ENCODE measurements at regions not wholly inside any gene's neighbourhood (a gene's known extent, or its start where the extent isn't known, plus 50 kb on each side); places are given as distances from the start of the nearest gene placed in this dataset.
"Not testable (repeated sequence)": the region's sequence is repeated elsewhere in the genome, so short reads cannot be mapped to it uniquely, and the experiment has no call there.

DNA sequence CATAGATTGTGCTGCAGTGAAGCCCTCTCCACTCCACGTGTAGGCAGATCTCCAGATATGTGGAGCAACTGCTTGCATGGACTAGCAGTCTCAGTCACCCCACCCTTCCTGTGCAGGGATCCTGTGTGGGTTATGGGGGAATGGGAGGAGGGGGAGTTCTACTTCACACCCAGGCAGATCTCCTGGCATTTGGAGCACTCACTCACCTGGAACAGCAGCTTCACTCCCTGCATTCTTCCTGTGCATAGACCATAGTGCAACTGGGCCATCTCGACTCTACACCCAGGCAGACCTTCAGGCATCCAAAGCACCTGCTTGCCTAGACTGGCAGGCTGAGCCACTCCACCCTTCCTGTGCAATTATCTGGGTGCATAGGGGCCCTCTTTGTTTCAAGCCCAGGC is 96.0 kb upstream of the PCED1B start:
- no peaks in the 10 kb centered on the region for H3K27me3 ChIP-seq
- peaks cover 3 to 10% of the 10 kb centered on the region in 2 donors for H3K4me1 ChIP-seq
- DNase-seq (no peak), ATAC-seq (no peak)
- no peak overlapping the region for H3K4me3 ChIP-seq
- H3K9me3 ChIP-seq, result no peaks in the 10 kb centered on the region
- H3K27ac ChIP-seq, result peak overlapping the region in 1 of 4 donors; percentile 17
- in situ Hi-C loops (cut with MboI; ENCODE audit: low sequenced_read_pairs in 4 of 4), result loop anchor here in 1 of 4 donors (25.0 kb wide), 1 partner anchor 821 kb away; no protein-coding TSS in a partner anchor
- H3K36me3 ChIP-seq, result no peaks in the 10 kb centered on the region
- no peak for TF ChIP-seq POLR2A (IDR thresholded peaks at IDR 0.05)
- TF ChIP-seq, protein P1, sequence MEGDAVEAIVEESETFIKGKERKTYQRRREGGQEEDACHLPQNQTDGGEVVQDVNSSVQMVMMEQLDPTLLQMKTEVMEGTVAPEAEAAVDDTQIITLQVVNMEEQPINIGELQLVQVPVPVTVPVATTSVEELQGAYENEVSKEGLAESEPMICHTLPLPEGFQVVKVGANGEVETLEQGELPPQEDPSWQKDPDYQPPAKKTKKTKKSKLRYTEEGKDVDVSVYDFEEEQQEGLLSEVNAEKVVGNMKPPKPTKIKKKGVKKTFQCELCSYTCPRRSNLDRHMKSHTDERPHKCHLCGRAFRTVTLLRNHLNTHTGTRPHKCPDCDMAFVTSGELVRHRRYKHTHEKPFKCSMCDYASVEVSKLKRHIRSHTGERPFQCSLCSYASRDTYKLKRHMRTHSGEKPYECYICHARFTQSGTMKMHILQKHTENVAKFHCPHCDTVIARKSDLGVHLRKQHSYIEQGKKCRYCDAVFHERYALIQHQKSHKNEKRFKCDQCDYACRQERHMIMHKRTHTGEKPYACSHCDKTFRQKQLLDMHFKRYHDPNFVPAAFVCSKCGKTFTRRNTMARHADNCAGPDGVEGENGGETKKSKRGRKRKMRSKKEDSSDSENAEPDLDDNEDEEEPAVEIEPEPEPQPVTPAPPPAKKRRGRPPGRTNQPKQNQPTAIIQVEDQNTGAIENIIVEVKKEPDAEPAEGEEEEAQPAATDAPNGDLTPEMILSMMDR (IDR thresholded peaks at IDR 0.05 in 4 of 5, conservative IDR thresholded peaks at IDR 0.05 in 1 of 5), result no peak
- intact Hi-C loops (cut with DNase I; ENCODE audit: low total_unique reads), result loop anchor here (1.0 kb wide), 1 partner anchor 641 kb away; no protein-coding TSS in a partner anchor

DNA sequence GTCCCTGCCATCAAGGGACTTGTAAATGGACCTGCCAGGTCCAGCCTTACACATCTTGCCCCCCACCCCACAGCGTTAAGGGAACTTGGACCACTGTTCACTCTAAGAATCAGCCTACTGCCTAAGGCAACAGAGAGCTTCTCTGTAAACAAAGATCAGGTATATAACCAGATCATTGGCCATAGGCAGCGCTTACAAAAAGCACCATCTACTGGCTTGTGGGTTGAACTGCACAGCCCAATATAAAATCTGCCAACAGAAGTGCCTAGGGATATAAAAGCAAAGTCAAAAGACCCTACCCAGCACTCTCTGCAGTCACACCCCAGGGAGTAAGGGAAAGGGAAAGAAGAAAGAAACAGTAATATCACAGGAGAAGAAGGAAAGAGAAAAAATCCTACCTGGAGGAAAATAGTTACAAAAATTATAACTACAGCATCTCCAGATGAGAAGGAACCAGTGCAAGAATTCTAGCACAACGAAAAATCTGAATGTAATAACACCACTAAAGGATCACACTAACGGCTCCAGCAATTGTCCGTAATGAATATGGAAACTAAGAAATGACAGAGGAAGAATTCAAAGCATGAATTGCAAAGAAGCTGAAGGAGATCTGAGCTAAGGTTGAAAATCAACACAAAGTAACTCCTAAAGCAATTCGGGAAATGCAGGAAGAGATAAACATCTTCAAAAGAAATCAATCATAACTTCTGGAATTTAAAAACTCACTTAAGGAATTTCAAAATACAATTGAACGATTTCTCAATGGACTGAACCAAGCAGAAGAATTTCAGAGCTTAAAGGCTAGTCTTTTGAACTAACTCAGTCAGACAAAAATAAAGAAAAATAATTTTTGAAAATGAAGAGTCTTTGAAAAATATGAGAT is 95.2 kb upstream of the PCED1B start:
- in situ Hi-C loops (cut with MboI; ENCODE audit: low sequenced_read_pairs in 4 of 4), result loop anchor here in 1 of 4 donors (25.0 kb wide), 1 partner anchor 822 kb away; no protein-coding TSS in a partner anchor
- DNase-seq (peak in 1 of 2 donors; percentile 36), ATAC-seq (peak; percentile 98 to 99)
- peaks cover 3 to 10% of the 10 kb centered on the region in 2 donors for H3K4me1 ChIP-seq
- no peak for TF ChIP-seq POLR2A (IDR thresholded peaks at IDR 0.05)
- TF ChIP-seq, protein P1 (IDR thresholded peaks at IDR 0.05 in 4 of 5, conservative IDR thresholded peaks at IDR 0.05 in 1 of 5), result peak; percentile 73 to 85 (median 78)
- H3K4me3 ChIP-seq, result no peak overlapping the region
- H3K27ac ChIP-seq, result peak overlapping the region in 1 of 4 donors; percentile 17
- no peaks in the 10 kb centered on the region for H3K9me3 ChIP-seq
- H3K27me3 ChIP-seq, result no peaks in the 10 kb centered on the region
- intact Hi-C loops (cut with DNase I; ENCODE audit: low total_unique reads), result loop anchor here (1.0 kb wide), 2 partner anchors 50 to 642 kb away; no protein-coding TSS in a partner anchor
- H3K36me3 ChIP-seq, result no peaks in the 10 kb centered on the region

- H3K27me3 ChIP-seq, result no peaks in the 10 kb centered on the region
- no peak overlapping the region for H3K27ac ChIP-seq
- H3K4me1 ChIP-seq, result peaks cover 3 to 10% of the 10 kb centered on the region in 2 donors
- DNase-seq (no peak), ATAC-seq (no peak)
- no peaks in the 10 kb centered on the region for H3K36me3 ChIP-seq
- no peak overlapping the region for H3K4me3 ChIP-seq
- H3K9me3 ChIP-seq, result no peaks in the 10 kb centered on the region
- no peak for TF ChIP-seq POLR2A (IDR thresholded peaks at IDR 0.05)
- TF ChIP-seq, protein P1 (IDR thresholded peaks at IDR 0.05 in 4 of 5, conservative IDR thresholded peaks at IDR 0.05 in 1 of 5), result no peak
- in situ Hi-C loops (cut with MboI; ENCODE audit: low sequenced_read_pairs in 4 of 4), result loop anchor here in 1 of 4 donors (25.0 kb wide), 1 partner anchor 824 kb away; no protein-coding TSS in a partner anchor
- intact Hi-C loops (cut with DNase I; ENCODE audit: low total_unique reads), result no loop called here
Measured at GRCh38 chr12:46985816-46986215, 93.6 kb upstream of the PCED1B start.

DNA sequence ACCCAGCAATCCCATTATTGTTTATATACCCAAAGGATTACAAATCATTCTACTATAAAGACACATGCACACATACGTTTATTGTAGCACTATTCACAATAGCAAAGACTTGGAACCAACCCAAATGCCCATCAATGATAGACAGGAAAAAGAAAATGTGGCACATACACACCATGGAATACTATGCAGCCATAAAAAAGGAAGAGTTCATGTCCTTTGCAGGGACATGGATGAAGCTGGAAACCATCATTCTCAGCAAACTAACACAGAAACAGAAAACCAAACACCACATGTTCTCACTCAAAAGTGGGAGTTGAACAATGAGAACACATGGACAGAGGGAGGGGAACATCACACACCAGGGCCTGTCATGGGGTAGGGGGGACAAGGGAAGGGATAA is 91.3 kb upstream of the PCED1B start:
- H3K4me1 ChIP-seq; H3K27me3 ChIP-seq; DNase-seq; H3K9me3 ChIP-seq; H3K4me3 ChIP-seq; intact Hi-C loops (cut with DNase I; ENCODE audit: low total_unique reads); ATAC-seq; H3K27ac ChIP-seq; H3K36me3 ChIP-seq: not testable (repeated sequence)
- in situ Hi-C loops (cut with MboI; ENCODE audit: low sequenced_read_pairs in 4 of 4), result loop anchor here in 1 of 4 donors (25.0 kb wide), 1 partner anchor 826 kb away; no protein-coding TSS in a partner anchor

DNA sequence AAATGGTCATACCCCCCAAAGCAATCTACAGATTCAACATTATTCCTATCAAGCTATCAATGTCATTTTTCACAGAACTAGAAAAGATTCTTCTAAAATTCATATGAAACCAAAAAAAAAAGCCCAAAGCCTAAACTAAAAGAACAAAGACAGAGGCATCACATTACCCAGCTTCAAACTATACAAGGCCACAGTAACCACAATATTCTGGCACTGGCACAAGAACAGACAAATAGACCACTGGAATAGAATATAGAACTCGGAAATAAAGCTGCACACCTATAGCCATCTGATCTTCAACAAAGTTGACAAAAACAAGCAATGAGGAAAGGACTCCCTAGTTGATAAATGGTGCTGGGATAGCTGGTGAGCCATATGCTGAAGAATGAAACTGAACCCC is 89.2 kb upstream of the PCED1B start:
- Histone ChIP-seq H3K4me3 (no peak overlapping the region), H3K9me3 (no peaks in the 10 kb centered on the region), H3K4me1 (no peaks in the 10 kb centered on the region), H3K36me3 (no peaks in the 10 kb centered on the region), H3K27ac (no peak overlapping the region), H3K27me3 (no peaks in the 10 kb centered on the region)
- intact Hi-C loops (cut with DNase I; ENCODE audit: low total_unique reads) (no loop called here), in situ Hi-C loops (cut with MboI; ENCODE audit: low sequenced_read_pairs in 4 of 4) (loop anchor here in 1 of 4 donors (25.0 kb wide), 1 partner anchor 828 kb away; no protein-coding TSS in a partner anchor)
- no peak for DNase-seq
- ATAC-seq, result no peak
- TF ChIP-seq POLR2A (IDR thresholded peaks at IDR 0.05), result no peak
- TF ChIP-seq, protein P1 (IDR thresholded peaks at IDR 0.05 in 4 of 5, conservative IDR thresholded peaks at IDR 0.05 in 1 of 5), result no peak

DNA sequence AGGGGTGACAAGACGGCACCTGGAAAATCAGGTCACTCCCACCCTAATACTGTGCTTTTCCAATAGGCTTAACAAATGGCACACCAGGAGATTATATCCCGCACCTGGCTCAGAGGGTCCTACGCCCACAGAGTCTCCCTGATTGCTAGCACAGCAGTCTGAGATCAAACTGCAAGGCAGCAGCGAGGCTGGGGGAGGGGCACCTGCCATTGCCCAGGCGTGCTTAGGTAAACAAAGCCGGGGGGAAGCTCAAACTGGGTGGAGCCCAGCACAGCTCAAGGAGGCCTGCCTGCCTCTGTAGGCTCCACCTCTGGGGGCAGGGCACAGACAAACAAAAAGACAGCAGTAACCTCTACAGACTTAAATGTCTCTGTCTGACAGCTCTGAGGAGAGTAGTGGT is 87.4 kb upstream of the PCED1B start:
- DNase-seq; H3K27ac ChIP-seq; H3K4me1 ChIP-seq; H3K36me3 ChIP-seq; H3K27me3 ChIP-seq; H3K4me3 ChIP-seq; H3K9me3 ChIP-seq; ATAC-seq; intact Hi-C loops (cut with DNase I; ENCODE audit: low total_unique reads): not testable (repeated sequence)
- in situ Hi-C loops (cut with MboI; ENCODE audit: low sequenced_read_pairs in 4 of 4), result loop anchor here in 1 of 4 donors (25.0 kb wide), 1 partner anchor 830 kb away; no protein-coding TSS in a partner anchor
